Glutamatergic neuron (in vitro differentiated cells): ENCODE measurements at regions not wholly inside any gene's neighbourhood (a gene's known extent, or its start where the extent isn't known, plus 50 kb on each side); places are given as distances from the start of the nearest gene placed in this dataset.
"Not testable (repeated sequence)": the region's sequence is repeated elsewhere in the genome, so short reads cannot be mapped to it uniquely, and the experiment has no call there.

ENCODE experiments used
- DNase-seq: peaks from one replicate; pipeline ENCODE4 v3.0.0; 2022
- H3K27ac Mint-ChIP-seq: one replicate; pipeline ENCODE4 v1.8.0; 2020; ENCODE audit warnings: mild to moderate bottlenecking, mixed read lengths, inconsistent platforms; ENCODE audit not compliant: unreplicated experiment
- H3K27me3 Mint-ChIP-seq: one replicate; pipeline ENCODE4 v1.8.0; 2020; ENCODE audit warnings: mild to moderate bottlenecking, moderate library complexity, mixed read lengths, inconsistent platforms; ENCODE audit not compliant: unreplicated experiment
- H3K36me3 Mint-ChIP-seq: one replicate; pipeline ENCODE4 v1.8.0; 2020; ENCODE audit warnings: mild to moderate bottlenecking, mixed read lengths, inconsistent platforms; ENCODE audit not compliant: unreplicated experiment
- H3K4me1 Mint-ChIP-seq: one replicate; pipeline ENCODE4 v1.8.0; 2020; ENCODE audit warnings: mild to moderate bottlenecking, low read depth, mixed read lengths, inconsistent platforms; ENCODE audit not compliant: unreplicated experiment
- H3K4me3 Mint-ChIP-seq: one replicate; pipeline ENCODE4 v1.8.0; 2020; ENCODE audit warnings: mild to moderate bottlenecking, mixed read lengths, inconsistent platforms; ENCODE audit not compliant: unreplicated experiment
- H3K9me3 Mint-ChIP-seq: one replicate; pipeline ENCODE4 v1.8.0; 2020; ENCODE audit warnings: mild to moderate bottlenecking, moderate library complexity, mixed read lengths, inconsistent platforms; ENCODE audit not compliant: unreplicated experiment
- CTCF ChIP-seq: fragments of 200-600 bp; sonication (generic); IDR thresholded peaks from one replicate; pipeline ENCODE4 v1.5.0; 2021; ENCODE audit not compliant: partially characterized antibody, unreplicated experiment

GRCh38 chr3:166837535-166837934 lies 542.6 kb downstream of the ZBBX start:
- H3K27ac Mint-ChIP-seq: no peak overlapping the region
- H3K36me3 Mint-ChIP-seq: no peaks in the 10 kb centered on the region
- no peaks in the 10 kb centered on the region for H3K4me1 Mint-ChIP-seq
- H3K27me3 Mint-ChIP-seq: no peaks in the 10 kb centered on the region
- no peaks in the 10 kb centered on the region for H3K9me3 Mint-ChIP-seq
- DNase-seq: no peak
- peak; percentile 69 for TF ChIP-seq CTCF
- no peak overlapping the region for H3K4me3 Mint-ChIP-seq

GRCh38 chr3:166836836-166837235 lies 543.3 kb downstream of the ZBBX start:
- no peaks in the 10 kb centered on the region for H3K9me3 Mint-ChIP-seq
- H3K4me3 Mint-ChIP-seq: no peak overlapping the region
- no peaks in the 10 kb centered on the region for H3K4me1 Mint-ChIP-seq
- no peaks in the 10 kb centered on the region for H3K36me3 Mint-ChIP-seq
- H3K27ac Mint-ChIP-seq: no peak overlapping the region
- no peak for TF ChIP-seq CTCF
- DNase-seq: no peak
- H3K27me3 Mint-ChIP-seq: no peaks in the 10 kb centered on the region

GRCh38 chr3:166829896-166830295 lies 550.2 kb downstream of the ZBBX start:
- H3K9me3 Mint-ChIP-seq: peaks cover 5% of the 10 kb centered on the region
- TF ChIP-seq CTCF: no peak
- H3K4me1 Mint-ChIP-seq: no peaks in the 10 kb centered on the region
- H3K27ac Mint-ChIP-seq: no peak overlapping the region
- peaks cover 5% of the 10 kb centered on the region for H3K36me3 Mint-ChIP-seq
- peaks cover 2% of the 10 kb centered on the region for H3K27me3 Mint-ChIP-seq
- no peak for DNase-seq
- no peak overlapping the region for H3K4me3 Mint-ChIP-seq

- TF ChIP-seq CTCF: no peak
- no peak overlapping the region for H3K27ac Mint-ChIP-seq
- DNase-seq: no peak
- H3K4me1 Mint-ChIP-seq: peaks cover 6% of the 10 kb centered on the region
- H3K9me3 Mint-ChIP-seq: no peaks in the 10 kb centered on the region
- no peaks in the 10 kb centered on the region for H3K27me3 Mint-ChIP-seq
- no peaks in the 10 kb centered on the region for H3K36me3 Mint-ChIP-seq
- no peak overlapping the region for H3K4me3 Mint-ChIP-seq
Measured at GRCh38 chr3:166818464-166818863, 561.6 kb downstream of the ZBBX start.

- H3K27ac Mint-ChIP-seq, H3K36me3 Mint-ChIP-seq, H3K4me1 Mint-ChIP-seq, DNase-seq, H3K4me3 Mint-ChIP-seq, H3K27me3 Mint-ChIP-seq, H3K9me3 Mint-ChIP-seq: not testable (repeated sequence)
Measured at GRCh38 chr3:166817269-166817668, 562.8 kb downstream of the ZBBX start.

- Mint-ChIP-seq H3K4me3 (no peak overlapping the region), H3K27me3 (no peaks in the 10 kb centered on the region), H3K36me3 (peaks cover 5% of the 10 kb centered on the region), H3K9me3 (peaks cover 2% of the 10 kb centered on the region), H3K4me1 (peaks cover 6% of the 10 kb centered on the region), H3K27ac (no peak overlapping the region)
- no peak for DNase-seq
- TF ChIP-seq CTCF: no peak
Measured at GRCh38 chr3:166810741-166811445, 569.2 kb downstream of the ZBBX start.
